Activated CD4-positive, alpha-beta T cell treated with anti-CD3 and anti-CD28 coated beads, Interleukin-2, amount 50 U/mL, for 1 hour (primary cell): ENCODE measurements at regions not wholly inside any gene's neighbourhood (a gene's known extent, or its start where the extent isn't known, plus 50 kb on each side); places are given as distances from the start of the nearest gene placed in this dataset.

Source experiments
- DNase-seq: peaks from one replicate; pipeline ENCODE4 v3.0.0-alpha.2; 2020

DNA sequence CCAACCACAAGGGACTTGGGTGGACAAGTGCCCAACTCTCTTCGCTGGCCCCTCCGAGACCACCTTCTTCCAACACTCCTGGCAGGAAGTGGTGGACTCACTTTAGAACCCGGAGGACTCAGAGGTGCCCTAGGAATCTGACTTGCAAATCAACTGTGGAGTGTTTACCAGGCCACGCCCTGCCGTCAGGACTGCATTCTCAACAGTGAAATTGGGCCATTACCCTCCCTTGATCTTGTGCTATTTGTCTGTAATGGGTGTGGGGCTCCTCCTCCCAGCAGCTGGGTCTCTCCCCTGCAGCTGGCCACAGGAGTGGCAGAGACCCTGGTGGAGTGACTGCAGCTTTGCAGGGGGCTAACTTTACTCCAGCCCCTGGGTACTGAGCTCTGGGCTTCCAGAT is 212.2 kb upstream of the RPL38 start:
- DNase-seq = no peak

DNA sequence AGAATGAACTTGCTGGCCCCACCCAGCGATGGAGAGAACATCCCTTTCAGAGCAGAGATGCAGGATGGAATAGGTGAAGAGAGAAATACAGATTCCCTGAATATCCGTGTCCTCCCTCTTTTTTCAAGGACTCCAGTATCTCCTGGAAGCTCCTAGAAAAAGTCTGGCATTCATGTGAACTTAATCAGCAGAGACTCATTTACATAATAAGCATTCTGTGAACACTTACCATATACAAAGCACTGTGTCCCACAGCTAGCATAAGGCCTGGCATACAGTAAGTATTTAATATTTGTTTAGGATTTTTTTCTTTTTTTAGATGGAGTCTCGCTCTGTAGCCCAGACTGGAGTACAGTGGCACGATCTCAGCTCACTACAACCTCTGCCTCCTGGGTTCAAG is 208.5 kb upstream of the RPL38 start:
- no peak for DNase-seq

DNA sequence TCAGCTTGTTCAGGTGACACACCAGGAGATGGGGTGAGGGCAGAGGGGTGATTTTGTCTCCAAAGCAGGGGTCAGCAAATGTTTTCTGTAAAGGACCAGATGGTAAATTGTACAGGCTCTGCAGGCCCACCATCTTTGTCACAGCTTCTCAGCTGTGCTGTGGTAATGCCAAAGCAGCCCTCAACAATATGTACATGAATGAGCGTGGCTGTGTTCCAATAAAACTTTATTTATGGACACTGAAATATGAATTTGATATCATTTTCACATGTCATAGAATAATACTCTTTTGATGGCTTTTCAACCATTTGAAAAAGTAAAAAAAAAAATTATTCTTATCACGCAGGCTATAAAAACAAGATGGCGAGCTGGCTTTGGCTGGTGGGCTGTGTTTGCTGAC is 206.4 kb upstream of the RPL38 start:
- DNase-seq = no peak

DNA sequence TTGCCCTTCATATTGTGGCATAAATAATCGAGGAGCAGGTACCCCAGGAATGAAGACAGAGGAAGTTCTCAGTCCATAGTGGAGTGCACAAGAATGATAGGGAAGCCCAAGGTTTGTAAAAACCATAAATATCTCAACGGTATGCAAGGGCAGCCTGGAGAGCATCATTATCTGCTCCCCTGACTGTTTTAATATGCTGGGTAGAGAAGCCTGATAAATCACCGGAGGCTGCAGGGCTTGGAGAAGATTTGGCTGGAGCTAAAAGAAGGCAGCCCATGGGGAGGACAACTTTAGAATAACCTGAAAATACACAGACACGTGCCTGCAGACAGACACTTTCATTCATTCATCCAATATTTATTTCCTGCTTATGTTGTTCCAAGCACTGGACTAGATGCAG is 205.2 kb upstream of the RPL38 start:
- DNase-seq = no peak

DNA sequence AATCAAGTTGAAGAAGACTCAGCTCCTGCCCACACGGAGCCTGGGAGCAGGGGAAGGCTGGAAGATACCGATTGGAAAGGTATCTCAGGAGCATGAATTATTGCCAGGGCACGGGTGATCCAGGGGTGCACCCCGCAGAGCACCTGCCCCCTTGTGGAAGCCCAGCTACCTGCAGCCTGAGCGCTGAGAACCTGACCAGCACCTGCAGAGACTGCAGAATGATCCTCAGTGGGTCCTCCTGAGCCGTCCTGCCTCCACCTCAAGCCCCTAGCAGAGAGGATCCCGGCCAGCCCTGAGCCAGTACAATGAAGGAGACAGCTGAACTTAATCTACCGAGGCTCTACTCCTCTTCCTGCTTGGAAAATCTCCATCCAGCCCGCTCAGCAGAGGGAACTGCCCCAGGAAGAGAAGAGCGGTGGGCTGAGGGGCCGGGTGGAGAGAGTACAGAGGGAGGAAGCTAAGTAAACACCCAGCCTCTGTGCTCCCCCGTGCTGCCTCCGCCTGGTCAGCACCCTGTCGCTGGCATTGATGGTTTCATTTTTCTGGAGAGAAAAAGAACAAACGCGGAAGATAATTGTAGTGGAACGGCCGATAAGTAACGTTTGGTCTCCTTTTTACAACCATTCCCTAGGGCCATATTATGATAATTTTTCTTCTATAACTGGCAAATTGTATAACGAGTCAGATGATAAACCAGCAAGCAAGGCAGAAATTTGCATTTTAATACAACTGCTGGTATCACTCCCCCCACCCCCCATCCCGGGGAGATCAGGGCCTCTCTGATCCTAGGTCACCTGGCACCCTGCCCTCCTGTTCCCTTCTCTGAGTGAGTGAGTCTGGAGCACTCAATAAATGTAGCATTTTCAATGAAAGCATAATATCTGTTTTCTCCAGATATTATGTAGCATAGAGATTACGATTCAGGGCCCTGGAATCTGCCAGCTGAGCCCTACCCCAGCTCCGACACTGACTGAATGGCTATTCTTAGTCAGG is 204.5 kb upstream of the RPL38 start:
- peak; percentile 67 for DNase-seq

DNA sequence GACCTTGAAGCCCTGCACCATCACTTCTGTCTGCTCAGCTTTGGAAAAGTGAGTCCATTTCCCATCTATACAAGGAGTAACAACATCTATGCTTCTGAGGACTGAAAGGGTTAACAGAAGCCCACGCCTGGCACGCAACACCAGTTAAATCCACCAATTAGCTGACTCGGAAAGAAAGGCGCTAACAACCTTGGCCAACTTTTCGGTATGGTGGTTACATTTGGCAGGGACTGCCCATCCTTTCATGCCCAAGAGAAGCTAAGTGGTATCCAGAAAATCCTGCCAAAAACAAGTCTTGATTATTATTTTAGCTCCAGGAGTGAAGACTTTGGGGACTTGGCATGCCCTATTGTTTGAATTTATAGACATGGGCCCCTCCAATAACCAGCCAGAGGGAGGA is 202.3 kb upstream of the RPL38 start:
- DNase-seq = no peak

DNA sequence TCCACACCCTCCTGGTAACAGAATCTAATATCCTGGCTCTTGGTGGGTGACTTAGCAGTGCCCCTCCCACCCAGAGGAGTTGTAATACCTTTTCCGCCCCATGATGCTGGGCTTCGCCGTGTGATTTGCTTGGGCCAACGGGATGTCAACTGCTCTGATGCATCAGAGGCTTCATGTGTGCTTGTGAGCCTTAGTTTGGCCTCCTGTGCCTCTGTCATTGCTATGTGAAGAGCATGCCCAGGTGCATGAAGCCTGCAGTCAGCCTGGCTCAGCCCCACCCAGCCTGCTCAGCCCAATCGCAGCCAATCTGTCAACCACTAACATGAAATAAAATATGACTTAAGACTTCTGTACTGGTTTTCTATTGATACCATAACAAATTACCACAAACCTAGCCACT is 201.2 kb upstream of the RPL38 start:
- no peak for DNase-seq

DNA sequence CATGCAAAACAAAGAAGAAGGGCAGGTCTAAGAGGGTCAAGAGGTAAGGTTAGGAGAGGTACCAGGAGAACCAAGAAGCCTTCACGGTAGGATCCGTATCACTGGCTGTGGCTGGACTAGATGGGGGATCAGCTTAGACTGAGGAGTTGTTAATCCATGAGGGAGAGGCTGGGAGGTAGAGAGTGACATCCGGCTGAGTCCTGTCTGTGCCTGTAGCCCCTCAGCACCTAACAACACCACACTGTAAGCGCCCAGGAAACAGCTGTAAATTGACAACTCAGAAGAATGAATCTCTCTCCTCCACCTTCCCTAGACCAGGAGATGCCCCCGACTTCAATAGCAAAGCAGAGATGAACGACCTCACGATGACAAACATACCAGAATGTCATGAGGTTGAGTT is 199.4 kb upstream of the RPL38 start:
- DNase-seq = no peak

DNA sequence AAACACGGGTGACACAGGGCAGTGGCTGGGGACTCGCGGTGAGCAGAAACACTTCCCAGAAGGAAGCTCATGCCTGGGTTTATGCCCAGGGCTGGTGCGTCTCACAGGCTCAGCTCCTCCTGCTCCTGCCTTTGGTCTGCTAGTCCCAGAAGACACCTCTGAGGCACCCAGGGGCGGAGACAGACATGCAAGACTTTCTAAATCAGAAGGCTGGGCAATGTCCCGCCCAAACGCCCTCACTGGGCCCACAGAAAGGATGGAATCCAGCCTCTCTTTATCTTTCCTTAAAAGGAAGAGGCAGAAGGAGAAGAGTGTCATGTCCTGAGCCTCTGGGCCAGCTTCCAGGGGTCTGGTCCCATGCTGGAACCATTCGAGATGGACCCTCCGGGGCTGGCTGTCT is 197.7 kb upstream of the RPL38 start:
- no peak for DNase-seq

DNA sequence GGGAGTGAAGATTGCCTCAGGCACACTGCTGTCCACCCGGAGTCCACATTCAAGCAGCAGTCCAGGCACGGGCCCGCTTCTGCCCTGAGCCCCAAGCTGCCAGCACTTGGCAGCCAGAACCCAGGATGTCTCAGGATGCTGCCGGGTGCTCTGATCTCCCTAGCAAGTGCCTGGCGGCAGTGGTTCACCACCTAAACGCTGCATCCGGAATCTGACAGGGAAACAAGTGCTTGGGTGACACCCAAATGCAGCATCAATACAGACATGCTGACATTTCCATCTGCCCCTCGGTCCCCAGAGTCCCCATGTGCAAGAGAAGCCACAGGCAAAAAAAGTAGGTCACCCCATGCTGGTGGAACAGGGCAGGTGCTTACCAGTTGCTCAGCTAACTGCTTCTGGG is 197.1 kb upstream of the RPL38 start:
- DNase-seq = no peak

DNA sequence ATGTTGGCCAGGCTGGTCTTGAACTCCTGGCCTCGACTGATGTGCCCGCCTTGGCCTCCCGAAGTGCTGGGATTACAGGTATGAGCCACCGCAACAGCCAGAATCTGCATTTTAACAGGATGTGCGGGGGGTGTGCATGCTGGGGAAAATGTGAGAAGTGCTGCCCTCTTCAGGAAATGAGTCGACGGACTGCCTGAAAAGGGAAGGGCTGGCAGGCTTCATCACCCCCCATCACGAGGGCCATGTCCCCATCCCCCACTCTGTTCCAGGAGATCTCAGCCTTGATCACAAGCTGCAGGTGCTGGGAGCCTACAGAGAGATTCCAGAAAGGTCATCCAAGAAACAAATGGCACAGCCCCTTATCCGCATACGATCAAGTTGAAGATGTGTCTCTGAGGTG is 195.3 kb upstream of the RPL38 start:
- DNase-seq = no peak

DNA sequence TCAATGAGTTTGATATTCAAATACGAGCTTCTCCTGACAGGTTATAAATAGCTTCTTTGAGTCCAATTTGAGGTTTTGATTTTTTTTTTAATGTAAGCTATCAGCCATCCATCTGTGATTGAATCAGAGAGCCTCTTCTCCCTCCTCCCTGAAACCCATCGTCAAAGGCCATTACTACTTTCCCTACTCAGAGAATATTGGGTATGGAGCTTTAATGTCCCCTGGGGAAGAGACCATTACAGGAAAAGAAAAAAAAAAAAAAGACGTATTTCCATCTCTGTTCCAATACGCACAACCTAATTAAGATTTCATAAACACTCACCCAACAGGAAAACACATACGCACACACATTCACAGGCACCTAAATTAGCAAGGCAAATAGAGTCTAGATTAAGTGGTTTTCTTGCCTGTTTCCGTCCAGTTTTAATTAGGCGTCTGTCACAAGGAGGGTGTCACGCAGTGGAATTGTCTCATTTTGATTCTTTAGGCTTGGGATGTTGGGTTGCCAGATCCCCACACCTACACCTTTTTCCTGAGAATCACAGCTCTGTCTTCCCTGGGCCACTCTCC is 194.3 kb upstream of the RPL38 start:
- DNase-seq = no peak

DNA sequence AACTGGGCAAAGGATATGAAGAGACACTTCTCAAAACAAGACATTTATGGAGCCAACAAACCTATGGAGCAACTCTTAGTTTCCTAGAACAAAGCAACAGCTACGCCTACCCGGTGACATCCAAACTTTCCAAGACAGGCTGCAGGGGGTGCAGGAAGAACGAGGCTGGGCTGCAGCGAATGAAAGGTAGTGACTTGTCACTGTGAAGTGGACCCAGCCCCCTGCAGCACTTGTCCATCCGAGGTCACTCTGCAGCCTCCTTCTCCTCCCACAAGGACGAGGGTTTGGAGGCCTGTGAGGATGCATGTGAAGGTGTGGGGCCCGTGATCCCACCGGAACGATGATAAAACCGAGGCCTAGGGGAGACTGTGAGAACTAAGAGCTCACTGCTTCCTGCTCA is 192.6 kb upstream of the RPL38 start:
- DNase-seq = no peak

DNA sequence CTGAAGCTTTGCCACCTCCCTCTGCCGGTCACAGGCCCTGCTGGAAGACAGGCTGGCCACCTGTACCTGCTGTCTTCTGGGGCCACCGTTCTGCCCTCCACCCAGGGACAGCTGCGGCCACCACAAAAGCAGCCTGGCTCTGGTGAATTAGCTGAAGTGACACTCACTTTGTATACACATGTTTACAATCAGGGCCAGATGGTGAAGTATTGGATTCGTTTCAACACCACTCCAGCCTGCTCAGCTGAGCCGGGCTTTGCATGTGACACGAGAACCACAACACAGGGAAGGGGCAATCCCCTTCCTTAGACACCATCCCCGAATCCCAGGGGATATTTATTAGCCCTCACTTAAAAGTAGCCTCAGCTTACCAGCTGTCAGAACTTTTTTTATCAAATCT is 191.5 kb upstream of the RPL38 start:
- no peak for DNase-seq

DNA sequence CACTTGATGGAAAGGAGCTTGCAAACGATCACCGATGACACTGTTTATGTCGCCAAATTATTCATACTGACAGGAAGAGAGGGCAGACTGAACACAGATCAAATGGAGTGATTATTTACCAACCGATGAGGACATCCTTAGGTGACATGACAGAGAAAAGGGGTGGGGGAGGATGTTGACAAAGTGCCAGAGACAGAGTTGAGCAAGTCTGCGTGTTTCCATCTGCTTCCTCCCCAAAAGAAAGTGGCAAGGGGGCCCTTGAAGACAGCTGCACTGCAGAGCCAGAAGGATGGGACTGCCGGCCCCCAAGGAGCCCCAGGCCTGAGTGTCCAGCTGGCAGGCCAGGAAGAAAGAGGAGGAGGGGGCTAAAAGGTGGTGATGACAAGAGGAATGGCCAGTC is 191.0 kb upstream of the RPL38 start:
- peak; percentile 26 for DNase-seq

DNA sequence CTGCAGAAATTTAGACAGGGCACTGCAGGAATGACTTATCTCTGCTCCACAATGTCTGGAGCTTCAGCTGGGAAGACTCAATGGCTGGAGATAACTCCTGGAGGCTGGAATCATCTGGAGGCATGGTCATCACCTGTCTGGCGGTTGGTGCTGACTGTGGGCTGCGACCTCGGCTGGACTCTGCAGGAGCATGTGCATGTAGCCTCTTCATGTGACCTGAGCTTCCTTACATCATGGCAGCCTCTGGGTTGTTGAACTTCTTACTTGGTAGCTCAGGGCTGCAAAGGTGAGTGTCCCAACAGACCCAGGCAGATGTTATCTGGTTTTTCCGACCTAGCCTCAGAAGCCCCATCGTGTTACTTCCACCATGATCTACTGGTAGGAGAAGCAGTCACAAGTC is 188.2 kb upstream of the RPL38 start:
- DNase-seq = no peak

DNA sequence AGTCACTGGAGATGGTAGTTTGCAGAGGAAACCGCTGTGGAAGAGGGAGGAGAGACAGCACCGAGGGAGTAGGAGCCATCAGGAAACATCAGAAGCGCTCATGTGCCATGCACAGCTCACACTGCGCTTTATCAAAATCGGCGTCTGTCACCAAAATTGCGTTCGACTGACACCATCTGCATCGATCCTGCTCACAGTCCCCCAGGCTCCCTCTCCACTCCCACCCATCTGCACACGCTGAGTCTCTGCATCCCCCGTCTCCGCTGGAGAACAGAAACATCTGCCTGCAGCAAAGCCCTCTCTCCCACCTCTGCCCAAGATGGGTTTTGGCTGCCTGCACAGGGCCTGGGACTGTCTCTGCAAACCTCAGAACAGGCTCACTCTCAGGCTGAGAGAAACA is 187.5 kb upstream of the RPL38 start:
- no peak for DNase-seq

DNA sequence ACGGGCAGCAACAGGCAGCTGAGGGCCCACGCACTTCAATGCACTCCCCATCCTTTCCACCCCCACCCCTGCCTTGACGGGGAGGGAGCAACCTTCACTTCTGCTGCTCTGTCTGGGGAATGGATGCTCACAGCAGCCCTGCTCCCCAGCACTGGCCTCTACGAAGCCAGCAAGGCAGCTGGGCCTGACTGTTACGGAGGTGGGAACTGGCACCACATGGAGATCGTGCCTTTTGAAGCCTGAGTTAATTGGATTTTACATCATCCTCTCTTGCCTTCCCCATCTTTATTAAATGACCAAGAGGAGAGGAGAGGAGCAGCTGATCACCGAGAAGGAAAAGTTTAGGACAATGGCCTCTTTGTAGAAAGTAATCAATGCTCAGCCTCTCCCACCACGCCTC is 187.0 kb upstream of the RPL38 start:
- no peak for DNase-seq

DNA sequence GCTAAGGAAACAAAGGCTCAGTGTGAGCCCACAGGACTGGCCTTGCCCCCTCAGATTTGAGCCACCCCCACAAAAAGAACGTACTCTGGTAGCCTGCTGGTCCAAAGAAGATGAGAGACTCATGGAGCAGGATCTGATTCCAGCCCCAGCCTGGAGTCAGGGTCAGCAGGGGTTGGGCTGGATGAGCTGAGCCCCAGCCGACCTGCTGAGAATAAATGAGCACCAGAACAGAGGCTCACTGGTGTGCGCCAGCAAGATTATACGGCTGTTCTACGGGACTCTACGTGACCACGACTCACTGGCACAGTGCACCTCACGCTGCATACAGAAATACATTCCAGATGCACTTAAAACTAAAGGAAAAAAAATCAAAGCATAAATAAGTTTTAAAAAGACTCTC is 186.0 kb upstream of the RPL38 start:
- no peak for DNase-seq

DNA sequence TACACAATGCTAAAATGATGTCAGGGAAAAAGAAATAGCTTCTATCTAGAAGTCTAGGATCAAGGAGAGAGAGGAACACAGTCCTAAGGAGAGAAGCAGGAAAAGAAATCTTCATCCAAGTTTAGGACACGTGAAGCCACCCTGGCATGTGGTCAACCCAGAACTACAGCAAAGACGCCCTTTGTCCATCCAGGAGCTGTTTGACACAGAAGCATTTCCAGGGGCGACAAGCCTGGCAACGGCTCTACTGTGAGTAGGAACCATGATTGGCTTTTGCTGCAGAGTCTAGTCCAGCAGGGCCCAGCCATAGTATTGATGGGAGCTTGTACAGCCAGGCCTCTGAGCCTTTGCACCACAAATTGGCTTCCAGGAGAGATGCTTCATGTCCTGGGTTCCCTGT is 185.4 kb upstream of the RPL38 start:
- no peak for DNase-seq

DNA sequence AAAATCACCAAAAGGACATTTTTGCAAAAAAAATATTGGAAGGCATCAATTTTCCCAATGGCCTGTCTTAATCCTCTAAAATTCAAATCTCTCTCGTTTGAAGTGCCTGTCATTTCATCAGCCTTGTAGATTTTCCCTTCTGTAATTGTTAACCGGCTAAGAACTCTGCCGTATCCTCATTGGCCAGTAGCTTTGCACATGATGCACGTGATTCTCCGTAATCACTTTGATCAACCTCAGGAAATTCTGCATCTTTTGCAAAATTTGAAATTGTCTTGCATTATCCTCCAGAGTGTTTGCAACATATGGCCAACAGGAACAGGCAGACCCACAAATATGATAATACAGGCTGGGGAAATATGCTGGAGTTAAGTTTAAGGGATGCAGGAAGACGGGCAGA is 184.2 kb upstream of the RPL38 start:
- DNase-seq = no peak

DNA sequence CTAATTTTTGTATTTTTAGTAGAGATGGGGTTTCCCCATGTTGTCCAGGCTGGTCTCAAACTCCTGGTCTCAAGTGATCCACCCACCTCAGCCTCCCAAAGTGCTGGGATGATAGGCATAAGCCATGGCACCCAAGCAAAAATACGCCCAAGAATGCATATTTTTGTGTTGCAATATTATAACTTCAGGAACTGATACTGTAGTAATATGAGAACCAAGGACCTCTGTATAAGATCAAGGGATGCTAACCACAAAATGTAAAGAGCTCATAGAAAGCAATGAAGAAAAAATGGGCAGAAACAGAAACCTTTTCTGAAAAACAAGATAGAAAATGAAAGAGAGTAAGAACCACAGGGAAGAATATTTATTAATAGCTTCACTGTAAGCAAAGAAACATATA is 183.6 kb upstream of the RPL38 start:
- DNase-seq = no peak

DNA sequence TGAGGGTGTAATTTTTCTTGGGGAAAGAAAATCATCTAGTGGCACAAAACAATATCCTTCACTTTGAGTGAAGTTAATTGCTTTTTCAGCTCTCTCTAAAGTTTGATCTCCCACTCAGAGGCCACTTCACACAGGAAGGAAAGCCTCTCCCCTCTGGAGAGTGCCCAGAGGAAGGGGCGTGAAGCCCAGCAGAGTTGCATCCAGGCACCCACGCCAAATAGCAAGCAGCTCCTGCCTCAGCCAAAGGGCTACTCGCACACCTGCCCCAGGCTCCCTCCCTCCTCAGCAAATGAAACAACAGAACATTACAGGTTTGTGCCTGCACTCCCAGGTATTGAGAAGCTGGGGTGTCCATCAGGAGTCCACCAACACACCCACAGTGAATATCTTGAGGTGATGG is 183.0 kb upstream of the RPL38 start:
- DNase-seq = no peak

DNA sequence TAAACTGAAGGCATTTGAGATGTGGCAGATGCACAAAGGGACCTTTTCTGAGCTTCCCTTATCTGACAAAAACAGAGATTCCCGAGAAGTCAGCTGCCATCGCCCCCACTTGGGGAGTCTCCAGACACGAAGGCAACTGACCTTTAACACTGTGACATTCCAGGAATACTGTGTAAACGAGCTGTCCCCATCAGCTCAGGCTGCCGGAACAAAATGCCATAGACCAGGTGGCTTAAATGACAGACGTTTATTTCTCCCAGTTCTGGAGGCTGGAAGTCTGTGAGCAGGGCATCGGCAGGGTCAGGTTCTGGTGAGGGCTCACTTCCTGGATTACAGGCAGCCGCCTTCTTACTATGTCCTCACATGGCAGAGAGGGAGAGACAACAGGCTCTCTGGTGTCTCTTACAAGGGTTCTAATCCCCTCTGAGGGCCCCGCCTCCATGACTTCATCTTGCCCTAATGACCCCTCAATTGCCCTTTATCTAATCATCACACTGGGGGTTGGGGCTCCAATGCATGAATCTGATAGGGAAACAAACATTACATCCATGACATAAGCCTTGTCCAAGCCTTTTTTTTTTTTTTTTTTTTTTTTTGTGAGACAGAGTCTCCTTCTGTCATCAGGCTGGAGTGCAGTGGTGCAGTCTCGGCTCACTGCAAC is 178.5 kb upstream of the RPL38 start:
- no peak for DNase-seq
